Neural crest cell (in vitro differentiated cells): ENCODE measurements at regions not wholly inside any gene's neighbourhood (a gene's known extent, or its start where the extent isn't known, plus 50 kb on each side); places are given as distances from the start of the nearest gene placed in this dataset.

Source experiments
- DNase-seq: peaks from one replicate; pipeline ENCODE4 v3.0.0; 2021; ENCODE audit warnings: low read depth, mixed read lengths, low spot score
- H3K27ac Mint-ChIP-seq: one replicate; pipeline ENCODE4 v1.8.0; 2021; ENCODE audit warnings: mild to moderate bottlenecking, mixed read lengths; ENCODE audit not compliant: unreplicated experiment
- H3K27me3 Mint-ChIP-seq: 2 replicates; pipeline ENCODE4 v1.8.0; 2021; ENCODE audit warnings: low read depth, mild to moderate bottlenecking, mixed read lengths
- H3K36me3 Mint-ChIP-seq: 2 replicates; pipeline ENCODE4 v1.8.0; 2021; ENCODE audit warnings: low read depth, mild to moderate bottlenecking, mixed read lengths
- H3K4me1 Mint-ChIP-seq: 2 replicates; pipeline ENCODE4 v1.8.0; 2021; ENCODE audit warnings: mixed read lengths
- H3K4me3 Mint-ChIP-seq: one replicate; pipeline ENCODE4 v1.8.0; 2021; ENCODE audit warnings: mild to moderate bottlenecking, mixed read lengths
- H3K9me3 Mint-ChIP-seq: 2 replicates; pipeline ENCODE4 v1.8.0; 2021; ENCODE audit warnings: mixed read lengths
- TF ChIP-seq, protein P1 (sequence below): fragments of 200-600 bp; sonication (generic); conservative IDR thresholded peaks from 2 replicates; pipeline ENCODE4 v1.5.0; 2021; ENCODE audit warnings: antibody characterized with exemption, mild to moderate bottlenecking

DNA sequence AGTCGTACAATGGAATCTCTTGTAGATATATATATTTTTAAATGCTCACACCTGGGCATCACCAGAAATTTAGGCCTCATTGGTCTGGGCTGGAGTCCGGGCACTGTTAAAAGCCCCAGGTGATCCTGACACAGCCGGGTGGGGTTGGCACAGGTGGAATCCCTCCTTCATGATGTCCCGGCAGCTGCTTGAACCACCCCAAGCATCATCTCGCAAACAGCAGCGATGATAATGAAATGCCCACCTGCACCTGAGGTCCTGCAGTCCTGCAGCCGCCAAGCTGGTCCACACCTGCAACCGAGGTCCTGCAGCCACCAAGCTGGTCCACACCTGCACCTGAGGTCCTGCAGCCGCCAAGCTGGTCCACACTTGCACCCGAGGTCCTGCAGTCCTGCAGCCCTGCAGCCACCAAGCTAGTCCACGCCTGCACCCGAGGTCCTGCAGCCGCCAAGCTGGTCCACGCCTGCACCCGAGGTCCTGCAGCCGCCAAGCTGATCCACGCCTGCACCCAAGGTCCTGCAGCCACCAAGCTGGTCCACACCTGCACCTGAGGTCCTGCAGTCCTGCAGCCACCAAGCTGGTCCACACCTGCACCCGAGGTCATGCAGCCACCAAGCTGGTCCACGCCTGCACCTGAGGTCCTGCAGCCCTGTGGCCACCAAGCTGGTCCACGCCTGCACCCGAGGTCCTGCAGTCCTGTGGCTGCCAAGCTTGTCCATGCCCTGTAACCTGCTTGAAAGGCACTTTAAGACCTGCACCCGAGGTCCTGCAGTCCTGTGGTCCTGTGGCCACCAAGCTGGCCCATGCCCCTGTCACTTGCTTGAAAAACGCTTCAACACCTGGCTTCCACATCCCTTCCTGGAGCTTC is 261.2 kb downstream of the DLL1 start:
- no peaks in the 10 kb centered on the region for H3K4me1 Mint-ChIP-seq
- DNase-seq, result no peak
- TF ChIP-seq, protein P1, sequence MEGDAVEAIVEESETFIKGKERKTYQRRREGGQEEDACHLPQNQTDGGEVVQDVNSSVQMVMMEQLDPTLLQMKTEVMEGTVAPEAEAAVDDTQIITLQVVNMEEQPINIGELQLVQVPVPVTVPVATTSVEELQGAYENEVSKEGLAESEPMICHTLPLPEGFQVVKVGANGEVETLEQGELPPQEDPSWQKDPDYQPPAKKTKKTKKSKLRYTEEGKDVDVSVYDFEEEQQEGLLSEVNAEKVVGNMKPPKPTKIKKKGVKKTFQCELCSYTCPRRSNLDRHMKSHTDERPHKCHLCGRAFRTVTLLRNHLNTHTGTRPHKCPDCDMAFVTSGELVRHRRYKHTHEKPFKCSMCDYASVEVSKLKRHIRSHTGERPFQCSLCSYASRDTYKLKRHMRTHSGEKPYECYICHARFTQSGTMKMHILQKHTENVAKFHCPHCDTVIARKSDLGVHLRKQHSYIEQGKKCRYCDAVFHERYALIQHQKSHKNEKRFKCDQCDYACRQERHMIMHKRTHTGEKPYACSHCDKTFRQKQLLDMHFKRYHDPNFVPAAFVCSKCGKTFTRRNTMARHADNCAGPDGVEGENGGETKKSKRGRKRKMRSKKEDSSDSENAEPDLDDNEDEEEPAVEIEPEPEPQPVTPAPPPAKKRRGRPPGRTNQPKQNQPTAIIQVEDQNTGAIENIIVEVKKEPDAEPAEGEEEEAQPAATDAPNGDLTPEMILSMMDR, result no peak
- H3K27me3 Mint-ChIP-seq, result peaks cover 3% of the 10 kb centered on the region
- H3K36me3 Mint-ChIP-seq, result peaks cover 3% of the 10 kb centered on the region
- no peak overlapping the region for H3K27ac Mint-ChIP-seq
- no peak overlapping the region for H3K4me3 Mint-ChIP-seq
- H3K9me3 Mint-ChIP-seq, result peaks cover 4% of the 10 kb centered on the region

DNA sequence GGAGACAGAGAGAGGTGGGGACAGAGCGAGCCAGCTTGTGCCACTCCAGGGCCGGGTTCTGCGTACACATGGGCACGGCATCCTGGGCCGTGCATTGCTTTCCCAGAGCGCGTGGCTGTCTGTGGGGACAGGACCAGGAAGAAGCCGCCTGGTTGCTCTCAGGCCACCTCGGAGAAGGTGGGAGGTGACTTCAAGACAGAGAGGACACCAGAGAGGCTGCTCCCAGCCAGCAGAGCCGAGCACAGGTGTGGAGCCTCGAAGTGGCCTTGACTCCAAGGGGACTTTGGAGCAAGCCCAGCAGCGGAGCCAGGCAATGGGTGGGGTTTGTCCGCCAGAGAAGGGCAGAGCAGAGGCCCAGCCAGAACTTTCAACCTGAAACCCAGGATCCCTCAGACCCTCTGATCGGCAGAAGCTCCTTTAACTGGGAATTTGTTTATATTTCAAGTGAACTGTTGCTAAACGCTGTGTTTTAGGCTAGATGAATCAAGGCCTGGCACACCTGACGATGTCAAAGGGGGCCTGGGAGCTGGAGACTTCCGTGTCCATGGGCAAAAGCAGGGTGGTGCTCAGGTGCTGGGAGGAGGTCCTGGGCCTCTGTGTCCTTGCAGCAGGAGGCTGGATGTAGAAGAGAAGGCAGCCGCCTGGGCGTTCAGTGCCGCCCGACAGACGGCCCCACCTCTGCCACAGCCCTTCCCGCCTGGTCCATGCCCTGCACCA is 262.1 kb downstream of the DLL1 start:
- peaks cover 4% of the 10 kb centered on the region for H3K9me3 Mint-ChIP-seq
- TF ChIP-seq, protein P1, result no peak
- no peak overlapping the region for H3K4me3 Mint-ChIP-seq
- peaks cover 3% of the 10 kb centered on the region for H3K27me3 Mint-ChIP-seq
- no peak overlapping the region for H3K27ac Mint-ChIP-seq
- DNase-seq, result no peak
- H3K36me3 Mint-ChIP-seq, result peaks cover 3% of the 10 kb centered on the region
- H3K4me1 Mint-ChIP-seq, result no peaks in the 10 kb centered on the region

DNA sequence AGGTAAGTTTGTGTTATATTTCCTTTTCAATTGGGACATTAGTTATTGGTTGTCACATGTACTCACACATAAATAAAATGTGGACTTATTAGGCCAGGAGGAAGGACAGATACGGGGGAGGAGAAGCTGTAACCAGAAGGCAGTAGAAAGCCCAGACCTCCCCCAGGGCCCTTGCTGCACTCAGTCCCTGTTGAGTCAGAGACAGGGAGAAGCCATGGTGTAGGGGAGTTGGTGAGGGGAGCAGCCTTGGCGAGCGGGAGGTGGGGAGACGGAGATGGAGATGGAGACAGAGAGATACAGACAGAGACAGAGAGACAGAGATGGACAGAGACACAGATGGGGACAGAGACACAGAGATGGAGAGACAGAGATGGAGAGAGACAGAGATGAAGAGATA is 263.2 kb downstream of the DLL1 start:
- Mint-ChIP-seq H3K36me3 (no peaks in the 10 kb centered on the region), H3K27ac (no peak overlapping the region), H3K4me1 (no peaks in the 10 kb centered on the region), H3K4me3 (no peak overlapping the region), H3K27me3 (no peaks in the 10 kb centered on the region), H3K9me3 (no peaks in the 10 kb centered on the region)
- TF ChIP-seq, protein P1, result no peak
- DNase-seq, result no peak

DNA sequence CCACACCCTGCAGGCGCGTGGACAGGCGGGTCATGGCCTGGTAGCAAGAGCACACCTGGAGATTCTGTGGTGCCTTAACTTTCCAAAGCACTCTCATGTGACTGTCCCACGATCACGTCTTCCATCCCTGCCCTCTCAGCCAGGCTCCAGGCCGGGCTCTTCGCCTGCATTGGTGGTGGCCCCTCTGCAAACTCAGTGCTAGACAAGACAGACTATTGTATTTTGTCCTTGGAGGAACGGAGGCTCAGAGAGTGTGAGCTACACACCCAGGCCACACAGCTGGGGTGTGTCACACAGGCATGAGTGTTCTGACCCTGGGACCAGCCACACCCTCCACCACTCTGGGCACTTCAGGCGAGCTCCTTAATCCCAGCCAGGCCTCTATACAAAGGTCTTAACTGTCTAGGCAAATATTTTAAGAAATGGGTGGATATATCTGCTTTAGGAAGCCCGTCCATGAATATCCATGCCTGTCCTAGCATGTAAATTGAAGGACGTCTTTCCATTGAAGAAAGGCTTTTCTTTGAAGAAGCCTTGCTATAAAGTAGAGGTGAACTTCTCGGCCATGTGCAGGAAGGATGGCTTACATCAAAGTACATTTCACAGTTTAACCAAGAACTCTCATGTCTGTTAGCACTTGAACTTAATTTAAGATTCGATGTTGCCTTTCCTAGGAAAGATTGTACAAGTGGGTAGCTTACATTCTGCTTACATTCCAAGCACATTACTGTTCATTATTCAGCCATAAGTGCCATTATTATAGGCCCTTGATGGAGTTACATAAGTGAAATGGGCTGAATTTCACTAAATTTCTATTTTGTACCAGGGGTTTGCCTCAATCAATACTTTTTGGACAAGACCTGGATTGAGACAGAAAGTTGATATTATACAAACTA is 263.9 kb downstream of the DLL1 start:
- no peak for DNase-seq
- H3K27me3 Mint-ChIP-seq, result no peaks in the 10 kb centered on the region
- no peaks in the 10 kb centered on the region for H3K36me3 Mint-ChIP-seq
- TF ChIP-seq, protein P1, result no peak
- peak overlapping the region; percentile 19 for H3K27ac Mint-ChIP-seq
- H3K9me3 Mint-ChIP-seq, result no peaks in the 10 kb centered on the region
- H3K4me3 Mint-ChIP-seq, result no peak overlapping the region
- H3K4me1 Mint-ChIP-seq, result no peaks in the 10 kb centered on the region
